ENCODE measurements at regions not wholly inside any gene's neighbourhood (a gene's known extent, or its start where the extent isn't known, plus 50 kb on each side); places are given as distances from the start of the nearest gene placed in this dataset.
"Not testable (repeated sequence)": the region's sequence is repeated elsewhere in the genome, so short reads cannot be mapped to it uniquely, and the experiment has no call there.

DNA sequence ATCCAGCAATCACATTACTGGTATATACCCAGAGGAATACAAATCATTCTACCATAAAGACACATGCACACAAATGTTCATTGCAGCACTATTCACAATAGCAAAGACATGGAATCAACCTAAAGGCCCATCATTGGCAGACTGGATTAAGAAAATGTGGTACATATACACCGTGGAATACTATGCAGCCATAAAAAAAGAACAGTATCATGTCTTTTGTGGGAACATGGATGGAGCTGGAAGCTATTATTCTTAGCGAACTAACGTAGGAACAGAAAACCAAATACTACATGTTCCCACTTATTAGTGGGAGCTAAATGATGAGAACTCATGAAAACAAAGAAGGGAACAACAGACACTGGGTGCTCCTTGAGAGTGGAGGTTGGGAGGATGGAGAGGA, 60.9 kb downstream of the PGRMC1 start:
- H3K9me3 Mint-ChIP-seq, H3K4me3 Mint-ChIP-seq, H3K36me3 Mint-ChIP-seq, H3K27me3 Mint-ChIP-seq, POLR2A ChIA-PET, DNase-seq, H3K4me1 Mint-ChIP-seq, H3K27ac Mint-ChIP-seq, ATAC-seq: not testable (repeated sequence)

GRCh38 chrX:119299812-119300211, 63.7 kb downstream of the PGRMC1 start:
- H3K36me3 Mint-ChIP-seq, POLR2A ChIA-PET, H3K4me1 Mint-ChIP-seq: not testable (repeated sequence)

DNA sequence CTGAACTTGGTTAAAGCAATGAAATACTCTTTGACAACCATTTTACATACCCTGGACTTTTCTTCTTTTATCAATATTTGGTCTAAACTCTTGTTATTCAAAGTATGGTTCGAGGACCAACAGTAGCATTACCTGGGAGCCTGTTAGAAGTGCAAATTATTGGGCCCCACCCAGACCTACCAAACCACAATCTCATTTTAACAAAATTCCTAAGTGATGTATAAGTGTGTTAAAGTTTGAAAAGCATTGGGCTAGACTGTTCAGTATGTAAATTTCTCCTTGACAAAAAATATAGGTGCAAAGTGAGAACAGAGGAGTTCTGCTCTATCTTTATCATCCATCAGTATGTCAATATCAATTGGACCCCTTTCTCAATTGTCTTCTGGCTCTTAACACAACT, 67.1 kb downstream of the PGRMC1 start:
- H3K27ac Mint-ChIP-seq = no peak overlapping the region
- POLR2A ChIA-PET = no interaction called here
- no peaks in the 10 kb centered on the region for H3K36me3 Mint-ChIP-seq

More at GRCh38 chrX:119299812-119300211, 63.7 kb downstream of the PGRMC1 start:
- DNase-seq, ATAC-seq, H3K27ac Mint-ChIP-seq, H3K27me3 Mint-ChIP-seq, H3K9me3 Mint-ChIP-seq, H3K4me3 Mint-ChIP-seq: not testable (repeated sequence)

DNA sequence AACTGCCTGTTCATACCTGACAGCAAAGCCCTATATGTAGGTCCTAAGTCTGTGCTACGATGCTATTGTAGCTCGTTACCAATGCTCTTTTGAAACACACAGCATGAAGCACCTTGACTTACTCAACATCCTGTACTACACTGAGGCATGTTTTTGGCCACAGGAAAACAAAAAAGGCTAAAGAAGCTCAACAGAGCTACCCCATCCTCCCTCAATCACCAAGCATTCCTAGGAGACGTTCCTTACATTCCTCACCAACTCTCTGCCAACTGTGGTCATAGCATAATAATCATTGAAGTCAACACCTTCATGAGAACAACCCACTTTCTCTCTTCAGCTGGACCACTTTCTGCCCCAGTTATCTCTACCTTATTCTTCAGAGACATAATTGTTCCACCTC, 73.7 kb upstream of the SLC25A43 start:
- Mint-ChIP-seq H3K4me3 (no peak overlapping the region), H3K36me3 (no peaks in the 10 kb centered on the region), H3K4me1 (no peaks in the 10 kb centered on the region), H3K9me3 (no peaks in the 10 kb centered on the region), H3K27ac (no peak overlapping the region), H3K27me3 (peaks cover 0 to 1% (median 0%) of the 10 kb centered on the region in 5 donors)
- ATAC-seq (no peak), DNase-seq (no peak)
- POLR2A ChIA-PET = no interaction called here

More for the DNA sequence above, 67.1 kb downstream of the PGRMC1 start:
- DNase-seq = no peak
- peaks cover 0 to 3% (median 0%) of the 10 kb centered on the region in 5 donors for H3K27me3 Mint-ChIP-seq
- no peak overlapping the region for H3K4me3 Mint-ChIP-seq
- no peaks in the 10 kb centered on the region for H3K9me3 Mint-ChIP-seq
- H3K4me1 Mint-ChIP-seq = peaks cover 0 to 6% (median 2%) of the 10 kb centered on the region in 4 donors
- ATAC-seq = no peak

- H3K27me3 Mint-ChIP-seq, H3K9me3 Mint-ChIP-seq, ATAC-seq, H3K36me3 Mint-ChIP-seq, POLR2A ChIA-PET, H3K4me3 Mint-ChIP-seq, H3K27ac Mint-ChIP-seq, H3K4me1 Mint-ChIP-seq, DNase-seq: not testable (repeated sequence)
These were observed 67.3 kb upstream of the SLC25A43 start for GRCh38 chrX:119331873-119332272.

DNA sequence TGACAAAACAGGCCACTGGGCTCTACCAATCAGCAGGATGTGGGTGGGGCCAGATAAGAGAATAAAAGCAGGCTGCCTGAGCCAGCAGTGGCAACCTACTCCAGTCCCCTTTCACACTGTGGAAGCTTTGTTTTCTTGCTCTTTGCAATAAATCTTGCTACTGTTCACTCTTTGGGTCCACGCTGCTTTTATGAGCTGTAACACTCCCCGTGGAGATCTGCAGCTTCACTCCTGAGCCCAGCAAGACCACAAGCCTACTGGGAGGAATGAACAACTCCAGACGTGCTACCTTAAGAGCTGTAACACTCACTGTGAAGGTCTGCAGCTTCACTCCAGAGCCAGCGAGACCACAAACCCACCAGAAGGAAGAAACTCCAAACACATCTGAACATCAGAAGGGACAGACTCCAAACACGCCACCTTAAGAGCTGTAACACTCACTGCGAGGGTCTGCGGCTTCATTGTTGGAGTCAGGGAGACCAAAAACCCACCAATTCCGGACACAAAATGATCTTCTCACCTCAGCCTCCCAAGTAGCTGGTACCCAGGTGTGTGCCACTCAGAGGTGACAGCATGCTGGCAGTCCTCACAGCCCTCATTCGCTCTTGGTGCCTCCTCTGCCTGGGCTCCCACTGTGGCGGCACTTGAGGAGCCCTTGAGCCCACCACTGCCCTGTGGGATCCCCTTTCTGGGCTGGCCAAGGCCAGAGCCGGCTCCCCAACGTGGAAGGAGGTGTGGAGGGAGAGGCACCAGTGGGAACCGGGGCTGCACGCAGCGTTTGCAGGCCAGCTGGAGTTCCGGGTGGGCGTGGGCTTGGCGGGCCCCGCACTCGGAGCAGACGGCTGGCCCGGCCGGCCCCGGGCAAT, 66.0 kb upstream of the SLC25A43 start:
- not testable (repeated sequence) for H3K36me3 Mint-ChIP-seq, H3K4me1 Mint-ChIP-seq, ATAC-seq, H3K27me3 Mint-ChIP-seq, H3K9me3 Mint-ChIP-seq, H3K27ac Mint-ChIP-seq, H3K4me3 Mint-ChIP-seq, DNase-seq
- POLR2A ChIA-PET = interaction anchor here (0.6 kb wide), 1 partner anchor 62 kb away, joined by 4 read pairs; no protein-coding TSS in a partner anchor

DNA sequence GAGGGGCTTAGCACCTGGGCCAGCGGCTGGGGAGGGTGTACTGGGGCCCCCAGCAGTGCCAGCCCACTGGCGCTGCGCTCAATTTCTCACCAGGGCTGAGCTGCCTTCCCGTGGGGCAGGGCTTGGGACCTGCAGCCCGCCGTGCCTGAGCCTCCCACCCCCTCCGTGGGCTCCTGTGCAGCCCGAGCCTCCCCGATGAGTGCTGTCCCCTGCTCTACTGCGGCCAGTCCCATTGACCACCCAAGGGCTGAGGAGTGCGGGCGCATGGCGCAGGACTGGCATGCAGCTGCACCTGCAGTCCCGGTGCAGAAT, 65.5 kb upstream of the SLC25A43 start:
- H3K36me3 Mint-ChIP-seq, POLR2A ChIA-PET, H3K9me3 Mint-ChIP-seq, H3K4me1 Mint-ChIP-seq, H3K27me3 Mint-ChIP-seq, DNase-seq, H3K27ac Mint-ChIP-seq, H3K4me3 Mint-ChIP-seq, ATAC-seq: not testable (repeated sequence)

DNA sequence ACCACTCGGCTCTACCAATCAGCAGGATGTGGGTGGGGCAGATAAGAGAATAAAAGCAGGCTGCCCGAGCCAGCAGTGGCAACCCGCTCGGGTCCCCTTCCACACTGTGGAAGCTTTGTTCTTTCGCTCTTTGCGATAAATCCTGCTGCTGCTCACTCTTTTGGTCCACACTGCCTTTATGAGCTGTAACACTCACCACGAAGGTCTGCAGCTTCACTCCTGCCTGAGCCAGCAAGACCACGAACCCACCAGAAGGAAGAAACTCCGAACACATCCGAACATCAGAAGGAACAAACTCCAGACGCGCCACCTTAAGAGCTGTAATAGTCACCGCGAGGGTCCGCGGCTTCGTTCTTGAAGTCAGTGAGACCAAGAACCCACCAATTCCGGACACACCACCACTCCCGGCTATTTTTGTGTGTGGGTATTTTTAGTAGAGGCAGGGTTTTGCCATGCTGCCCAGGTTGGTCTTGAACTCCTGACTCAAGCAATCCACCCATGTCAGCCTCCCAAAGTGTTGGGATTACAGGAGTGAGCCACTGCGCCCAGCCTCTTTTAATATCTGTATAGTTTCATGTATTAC, 64.6 kb upstream of the SLC25A43 start:
- H3K27ac Mint-ChIP-seq, H3K36me3 Mint-ChIP-seq, POLR2A ChIA-PET, DNase-seq, H3K9me3 Mint-ChIP-seq, H3K4me1 Mint-ChIP-seq, H3K27me3 Mint-ChIP-seq, ATAC-seq, H3K4me3 Mint-ChIP-seq: not testable (repeated sequence)

DNA sequence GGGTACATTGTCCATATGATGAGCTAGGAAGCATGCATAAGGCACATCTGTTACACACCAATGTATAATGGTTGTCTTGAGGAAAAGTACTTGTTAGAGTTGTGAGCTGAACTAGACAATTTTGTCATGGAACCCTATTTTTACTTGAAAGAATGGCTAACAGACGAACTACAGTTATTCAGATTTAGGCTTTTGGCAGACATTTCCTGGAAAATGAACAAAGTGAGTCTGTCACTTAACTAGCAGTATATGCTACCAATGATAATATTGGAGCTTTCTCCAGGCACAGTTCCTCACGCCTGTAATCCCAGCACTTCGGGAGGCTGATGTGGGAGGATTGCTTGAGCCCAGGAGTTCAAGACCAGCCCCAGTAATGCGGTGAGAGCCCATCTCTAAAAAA, 61.9 kb upstream of the SLC25A43 start:
- POLR2A ChIA-PET = no interaction called here
- ATAC-seq = no peak
- Mint-ChIP-seq H3K4me3 (no peak overlapping the region), H3K9me3 (peaks cover 0 to 7% (median 0%) of the 10 kb centered on the region in 9 donors), H3K27ac (no peak overlapping the region), H3K36me3 (peaks cover 0 to 6% (median 0%) of the 10 kb centered on the region in 3 donors), H3K4me1 (no peaks in the 10 kb centered on the region), H3K27me3 (peaks cover 0 to 13% (median 0%) of the 10 kb centered on the region in 5 donors)
- DNase-seq = no peak

- H3K27me3 Mint-ChIP-seq = peaks cover 0 to 13% (median 5%) of the 10 kb centered on the region in 5 donors
- H3K27ac Mint-ChIP-seq = no peak overlapping the region
- POLR2A ChIA-PET = no interaction called here
- no peaks in the 10 kb centered on the region for H3K4me1 Mint-ChIP-seq
- no peak for ATAC-seq
- H3K4me3 Mint-ChIP-seq = no peak overlapping the region
- DNase-seq = no peak
- H3K9me3 Mint-ChIP-seq = peaks cover 0 to 7% (median 0%) of the 10 kb centered on the region in 9 donors
- H3K36me3 Mint-ChIP-seq = peaks cover 0 to 6% (median 0%) of the 10 kb centered on the region in 3 donors
These were observed 58.4 kb upstream of the SLC25A43 start for GRCh38 chrX:119340606-119341205.

DNA sequence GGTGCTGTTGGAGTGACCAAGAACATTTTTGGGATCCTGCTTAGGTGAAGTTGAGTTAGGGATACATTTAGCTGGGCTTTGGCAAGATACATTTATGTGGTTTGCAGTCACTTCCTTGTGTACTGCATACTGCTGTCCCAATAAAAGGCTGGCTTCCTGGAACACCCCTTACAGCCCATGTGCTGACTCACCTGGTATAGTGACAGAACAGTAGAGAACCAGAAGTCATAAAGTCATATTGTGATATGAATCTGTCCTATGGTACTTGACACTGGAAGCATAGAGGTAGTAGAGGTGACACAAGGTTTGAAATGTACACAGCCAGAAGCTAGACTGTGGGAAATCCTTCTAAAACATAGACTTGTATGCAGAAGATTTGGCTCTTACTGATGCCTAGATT, 55.3 kb upstream of the SLC25A43 start:
- ATAC-seq (no peak), DNase-seq (no peak)
- POLR2A ChIA-PET = no interaction called here
- H3K9me3 Mint-ChIP-seq = peaks cover 0 to 4% (median 0%) of the 10 kb centered on the region in 9 donors
- peaks cover 0 to 4% (median 0%) of the 10 kb centered on the region in 3 donors for H3K36me3 Mint-ChIP-seq
- no peak overlapping the region for H3K4me3 Mint-ChIP-seq
- H3K27me3 Mint-ChIP-seq = peaks cover 0 to 13% (median 8%) of the 10 kb centered on the region in 5 donors
- no peaks in the 10 kb centered on the region for H3K4me1 Mint-ChIP-seq
- no peak overlapping the region for H3K27ac Mint-ChIP-seq

Data from naive thymus-derived CD8-positive, alpha-beta T cell (primary cell).